HL-60 (cell line): ENCODE measurements at regions not wholly inside any gene's neighbourhood (a gene's known extent, or its start where the extent isn't known, plus 50 kb on each side); places are given as distances from the start of the nearest gene placed in this dataset.

Experiments used
- DNase-seq, 2 experiments: peaks; one replicate each; pipeline ENCODE4 v3.0.0-alpha.2; 2010 to 2020; ENCODE audit warnings: low read depth in 1 of 2, low spot score in 1 of 2
- H3K27ac ChIP-seq: fragments of 250-450 bp; sonication (Bioruptor Pico); replicated peaks from 2 replicates; pipeline ENCODE4 v1.5.1; 2020; ENCODE audit warnings: mild to moderate bottlenecking, moderate library complexity
- H3K27me3 ChIP-seq: fragments of 250-450 bp; sonication (Bioruptor Pico); 2 replicates; pipeline ENCODE4 v1.5.1; 2021; ENCODE audit warnings: mild to moderate bottlenecking, moderate library complexity; ENCODE audit not compliant: insufficient read depth, poor library complexity, severe bottlenecking
- H3K4me3 ChIP-seq: replicated peaks from 2 replicates; pipeline ENCODE4 v1.5.1; 2011; ENCODE audit warnings: mild to moderate bottlenecking, control low read depth, low read length; ENCODE audit not compliant: insufficient read depth
- CTCF ChIP-seq: IDR thresholded peaks from one replicate; pipeline ENCODE4 v1.5.1; 2011; ENCODE audit warnings: low read length, control low read depth, inconsistent platforms; ENCODE audit not compliant: insufficient read depth
- GABPA ChIP-seq: IDR thresholded peaks from 2 replicates; pipeline ENCODE4 v1.6.1; 2012; ENCODE audit warnings: low read depth
- POLR2AphosphoS5 ChIP-seq: IDR thresholded peaks from 2 replicates; pipeline ENCODE4 v1.6.1; 2012; ENCODE audit warnings: low read depth
- SPI1 ChIP-seq: IDR thresholded peaks from 2 replicates; pipeline ENCODE4 v1.6.1; 2012; ENCODE audit warnings: low read depth, mild to moderate bottlenecking, borderline replicate concordance
- TF ChIP-seq, protein P1 (sequence below): IDR thresholded peaks from 2 replicates; pipeline ENCODE4 v1.6.1; 2012; ENCODE audit warnings: low read depth; ENCODE audit not compliant: insufficient replicate concordance

DNA sequence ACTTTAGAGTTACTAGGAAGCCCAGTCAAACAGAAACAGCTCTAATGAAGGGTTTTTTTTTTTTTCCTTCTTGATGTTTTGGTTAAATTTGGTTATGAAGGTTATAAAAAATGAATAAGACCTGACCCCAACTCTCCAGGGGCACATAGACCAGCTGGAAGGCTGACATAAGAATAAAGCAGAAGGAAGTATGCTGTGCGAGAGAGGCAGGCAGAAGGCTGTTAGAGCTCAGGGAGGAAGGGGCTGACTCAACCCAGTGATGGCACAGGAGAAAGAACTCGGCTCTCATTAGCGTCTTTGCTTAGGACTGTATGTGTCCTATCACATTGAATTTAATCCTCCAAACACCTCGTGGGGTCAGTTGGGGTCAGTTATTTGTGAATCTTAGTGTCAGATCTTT is 474.6 kb downstream of the PMP22 start:
- Histone ChIP-seq H3K4me3 (no peak overlapping the region), H3K27ac (no peak overlapping the region), H3K27me3 (no peaks in the 10 kb centered on the region)
- peak in 1 of 2 experiments; percentile 40 for DNase-seq
- TF ChIP-seq POLR2AphosphoS5 = no peak
- TF ChIP-seq, protein P1, sequence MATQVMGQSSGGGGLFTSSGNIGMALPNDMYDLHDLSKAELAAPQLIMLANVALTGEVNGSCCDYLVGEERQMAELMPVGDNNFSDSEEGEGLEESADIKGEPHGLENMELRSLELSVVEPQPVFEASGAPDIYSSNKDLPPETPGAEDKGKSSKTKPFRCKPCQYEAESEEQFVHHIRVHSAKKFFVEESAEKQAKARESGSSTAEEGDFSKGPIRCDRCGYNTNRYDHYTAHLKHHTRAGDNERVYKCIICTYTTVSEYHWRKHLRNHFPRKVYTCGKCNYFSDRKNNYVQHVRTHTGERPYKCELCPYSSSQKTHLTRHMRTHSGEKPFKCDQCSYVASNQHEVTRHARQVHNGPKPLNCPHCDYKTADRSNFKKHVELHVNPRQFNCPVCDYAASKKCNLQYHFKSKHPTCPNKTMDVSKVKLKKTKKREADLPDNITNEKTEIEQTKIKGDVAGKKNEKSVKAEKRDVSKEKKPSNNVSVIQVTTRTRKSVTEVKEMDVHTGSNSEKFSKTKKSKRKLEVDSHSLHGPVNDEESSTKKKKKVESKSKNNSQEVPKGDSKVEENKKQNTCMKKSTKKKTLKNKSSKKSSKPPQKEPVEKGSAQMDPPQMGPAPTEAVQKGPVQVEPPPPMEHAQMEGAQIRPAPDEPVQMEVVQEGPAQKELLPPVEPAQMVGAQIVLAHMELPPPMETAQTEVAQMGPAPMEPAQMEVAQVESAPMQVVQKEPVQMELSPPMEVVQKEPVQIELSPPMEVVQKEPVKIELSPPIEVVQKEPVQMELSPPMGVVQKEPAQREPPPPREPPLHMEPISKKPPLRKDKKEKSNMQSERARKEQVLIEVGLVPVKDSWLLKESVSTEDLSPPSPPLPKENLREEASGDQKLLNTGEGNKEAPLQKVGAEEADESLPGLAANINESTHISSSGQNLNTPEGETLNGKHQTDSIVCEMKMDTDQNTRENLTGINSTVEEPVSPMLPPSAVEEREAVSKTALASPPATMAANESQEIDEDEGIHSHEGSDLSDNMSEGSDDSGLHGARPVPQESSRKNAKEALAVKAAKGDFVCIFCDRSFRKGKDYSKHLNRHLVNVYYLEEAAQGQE = no peak
- TF ChIP-seq CTCF = no peak
- TF ChIP-seq SPI1 = no peak
- no peak for TF ChIP-seq GABPA

GRCh38 chr17:14784997-14785696 is 480.0 kb downstream of the PMP22 start:
- Histone ChIP-seq H3K27me3 (no peaks in the 10 kb centered on the region), H3K4me3 (no peak overlapping the region), H3K27ac (no peak overlapping the region)
- TF ChIP-seq, protein P1 = no peak
- TF ChIP-seq GABPA = no peak
- DNase-seq = no peak

DNA sequence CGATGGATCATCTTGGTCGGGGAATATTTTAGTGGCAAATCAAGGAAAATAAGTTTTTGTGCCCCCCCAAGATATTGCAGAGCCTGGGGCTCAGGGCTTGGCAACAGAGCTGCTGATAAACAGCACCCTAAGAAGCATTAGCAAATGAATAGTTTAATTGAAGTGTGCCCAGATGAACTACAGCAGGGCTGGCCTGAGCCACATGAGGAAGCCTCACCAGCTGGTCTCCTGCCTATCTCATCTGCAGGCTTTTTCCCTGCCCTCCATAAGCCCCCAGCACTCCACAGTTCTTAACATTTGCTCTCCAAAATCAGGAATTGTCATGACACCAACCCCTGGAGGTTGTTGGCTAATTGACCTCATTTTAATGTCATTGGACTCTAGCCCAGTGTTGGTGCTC is 480.2 kb downstream of the HS3ST3B1 start:
- H3K27me3 ChIP-seq = no peaks in the 10 kb centered on the region
- H3K4me3 ChIP-seq = no peak overlapping the region
- TF ChIP-seq SPI1 = no peak
- no peak for TF ChIP-seq CTCF
- no peak for TF ChIP-seq POLR2AphosphoS5
- TF ChIP-seq, protein P1 = no peak
- no peak for TF ChIP-seq GABPA
- no peak overlapping the region for H3K27ac ChIP-seq
- no peak for DNase-seq
